ENCODE measurements at regions not wholly inside any gene's neighbourhood (a gene's known extent, or its start where the extent isn't known, plus 50 kb on each side); places are given as distances from the start of the nearest gene placed in this dataset.

DNA sequence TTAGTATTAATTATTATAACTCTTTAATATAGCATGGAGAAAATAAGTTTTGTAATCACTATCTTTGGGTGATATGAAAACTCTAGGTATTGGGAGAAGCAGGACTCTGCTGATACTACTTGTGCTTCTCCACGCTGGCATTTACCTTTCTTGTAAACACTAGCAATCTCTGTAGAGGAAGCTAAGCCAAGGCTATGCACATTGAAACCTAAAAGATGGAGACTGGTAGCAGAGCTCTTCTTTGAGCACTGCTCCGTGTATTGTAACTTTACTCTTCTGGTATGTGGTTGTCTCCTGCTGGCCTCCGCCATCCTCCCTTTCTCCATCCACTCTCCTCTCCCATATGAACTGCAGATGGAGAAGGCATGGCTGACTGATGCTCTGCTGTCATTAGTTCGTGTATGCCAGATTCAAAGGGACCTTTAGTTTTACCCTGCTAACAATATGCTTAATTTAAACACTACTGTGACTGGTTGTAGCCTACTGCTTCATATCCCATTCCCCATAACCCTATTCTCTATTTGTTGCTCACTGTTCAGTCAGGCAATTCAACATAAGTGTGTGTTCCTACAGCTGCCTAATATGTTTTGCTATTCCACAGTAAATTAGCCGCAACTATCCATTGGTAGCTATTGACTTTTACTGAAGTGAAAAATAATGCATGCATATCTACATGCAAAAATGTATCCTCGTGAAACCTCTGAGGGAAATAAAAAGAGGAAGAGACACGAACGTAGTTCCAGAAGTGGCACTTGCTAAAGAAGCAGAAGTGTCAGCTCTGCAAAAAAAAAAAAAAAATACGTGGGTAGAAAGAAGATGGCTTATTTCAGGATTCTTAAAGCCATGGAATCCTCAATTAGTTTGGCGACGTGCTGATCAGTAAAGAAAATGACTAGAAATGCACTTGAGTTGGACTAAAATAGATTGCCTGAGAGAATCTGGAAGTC is 55.6 kb upstream of the CCSER1 start:
- intact Hi-C loops (cut with DNase I), result no loop called here
- Histone ChIP-seq H3K9me3 (no peaks in the 10 kb centered on the region), H3K4me1 (no peaks in the 10 kb centered on the region), H3K27me3 (no peaks in the 10 kb centered on the region), H3K36me3 (no peaks in the 10 kb centered on the region), H3K4me3 (replicated peaks in 1 of 3) (no peak overlapping the region), H3K27ac (no peak overlapping the region)
- TF ChIP-seq POLR2A (IDR thresholded peaks at IDR 0.05) (no peak), CTCF (IDR thresholded peaks at IDR 0.05) (no peak)
- 69% methylated on average over 11 of the region's 11 CpGs for WGBS, 2 donors
- DNase-seq, result no peak

DNA sequence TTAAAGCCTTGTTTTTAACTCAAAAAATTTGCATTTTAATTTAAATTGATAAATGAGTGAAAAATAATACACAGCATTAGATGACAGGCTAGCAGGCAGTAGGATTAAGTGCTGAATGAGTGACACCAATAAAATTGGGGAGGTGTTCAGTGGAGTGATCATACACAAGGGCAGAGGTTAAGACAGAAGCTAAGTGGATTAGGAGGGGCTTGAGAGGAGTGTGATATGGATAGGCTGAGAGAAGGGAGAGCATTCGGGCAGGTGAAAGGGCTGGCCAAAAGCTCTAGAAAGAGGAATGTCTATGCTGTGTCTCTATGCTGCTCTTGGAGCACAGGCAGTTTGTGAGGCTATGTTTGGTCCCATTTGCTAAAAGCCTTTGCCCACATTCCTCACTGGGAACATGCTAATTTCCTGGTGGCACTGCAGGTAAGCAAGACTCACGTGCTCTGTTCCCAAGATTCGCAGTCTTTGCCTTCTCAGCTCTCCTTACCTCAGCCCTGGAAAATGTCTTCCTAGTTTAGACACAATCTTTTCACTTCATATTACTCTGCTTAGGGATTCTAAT is 52.8 kb upstream of the CCSER1 start:
- Histone ChIP-seq H3K9me3 (no peaks in the 10 kb centered on the region), H3K27ac (no peak overlapping the region), H3K4me3 (replicated peaks in 1 of 3) (no peak overlapping the region), H3K27me3 (no peaks in the 10 kb centered on the region), H3K36me3 (no peaks in the 10 kb centered on the region), H3K4me1 (no peaks in the 10 kb centered on the region)
- WGBS, 2 donors, result 63 to 71% methylated on average over 3 of the region's 3 CpGs
- intact Hi-C loops (cut with DNase I), result no loop called here
- TF ChIP-seq POLR2A (IDR thresholded peaks at IDR 0.05) (no peak), CTCF (IDR thresholded peaks at IDR 0.05) (no peak)
- no peak for DNase-seq
